Smooth muscle cell (in vitro differentiated cells): ENCODE measurements at regions not wholly inside any gene's neighbourhood (a gene's known extent, or its start where the extent isn't known, plus 50 kb on each side); places are given as distances from the start of the nearest gene placed in this dataset.

ENCODE experiments used
- DNase-seq: peaks from one replicate; lab custom pipeline; 2025; ENCODE audit not compliant: unreplicated experiment; lab: John Stamatoyannopoulos, UW
- H2AFZ ChIP-seq: fragments of 200-600 bp; sonication (generic); 2 replicates; pipeline ENCODE4 v1.6.0; 2016; ENCODE audit warnings: antibody characterized with exemption, low read depth, mild to moderate bottlenecking
- H3F3A ChIP-seq: fragments of 200-600 bp; sonication (generic); 2 replicates; pipeline ENCODE4 v1.6.0; 2017; ENCODE audit warnings: antibody characterized with exemption, low read depth
- H3K27ac ChIP-seq: fragments of 200-600 bp; sonication (generic); 2 replicates; pipeline ENCODE4 v1.5.1; 2016; ENCODE audit warnings: low read depth, mild to moderate bottlenecking
- H3K27me3 ChIP-seq: fragments of 200-600 bp; sonication (generic); 2 replicates; pipeline ENCODE4 v1.6.1; 2016; ENCODE audit warnings: low read depth, mild to moderate bottlenecking
- H3K36me3 ChIP-seq: fragments of 200-600 bp; sonication (generic); 2 replicates; pipeline ENCODE4 v1.5.1; 2016; ENCODE audit warnings: low read depth
- H3K4me1 ChIP-seq: fragments of 200-600 bp; sonication (generic); 2 replicates; pipeline ENCODE4 v1.5.1; 2016; ENCODE audit warnings: low read depth
- H3K4me2 ChIP-seq: fragments of 200-600 bp; sonication (generic); 2 replicates; pipeline ENCODE4 v1.6.0; 2016; ENCODE audit warnings: mild to moderate bottlenecking
- H3K4me3 ChIP-seq: fragments of 200-600 bp; sonication (generic); 2 replicates; pipeline ENCODE4 v1.5.1; 2016; ENCODE audit warnings: mild to moderate bottlenecking
- H3K79me2 ChIP-seq: fragments of 200-600 bp; sonication (generic); 2 replicates; pipeline ENCODE4 v1.6.0; 2016; ENCODE audit warnings: low read depth, mild to moderate bottlenecking
- H3K9ac ChIP-seq: fragments of 200-600 bp; sonication (generic); 2 replicates; pipeline ENCODE4 v1.6.0; 2016; ENCODE audit warnings: low read depth
- H3K9me3 ChIP-seq: fragments of 200-600 bp; sonication (generic); replicated peaks from 2 replicates; pipeline ENCODE4 v1.5.1; 2016; ENCODE audit warnings: low read depth
- H4K20me1 ChIP-seq: fragments of 200-600 bp; sonication (generic); 2 replicates; pipeline ENCODE4 v1.6.0; 2016; ENCODE audit warnings: low read depth
- WGBS: methylation state at CpG from one replicate; pipeline ENCODE4 v1.1.7; 2016; ENCODE audit warnings: low lambda C conversion rate; 5-methylcytosine and 5-hydroxymethylcytosine counted together
- TF ChIP-seq, protein P1 (sequence below): fragments of 200-600 bp; sonication (generic); IDR thresholded peaks from 2 replicates; pipeline ENCODE4 v1.5.1; 2017; ENCODE audit warnings: borderline replicate concordance, mild to moderate bottlenecking, antibody characterized with exemption; ENCODE audit not compliant: insufficient read depth, poor library complexity, severe bottlenecking

DNA sequence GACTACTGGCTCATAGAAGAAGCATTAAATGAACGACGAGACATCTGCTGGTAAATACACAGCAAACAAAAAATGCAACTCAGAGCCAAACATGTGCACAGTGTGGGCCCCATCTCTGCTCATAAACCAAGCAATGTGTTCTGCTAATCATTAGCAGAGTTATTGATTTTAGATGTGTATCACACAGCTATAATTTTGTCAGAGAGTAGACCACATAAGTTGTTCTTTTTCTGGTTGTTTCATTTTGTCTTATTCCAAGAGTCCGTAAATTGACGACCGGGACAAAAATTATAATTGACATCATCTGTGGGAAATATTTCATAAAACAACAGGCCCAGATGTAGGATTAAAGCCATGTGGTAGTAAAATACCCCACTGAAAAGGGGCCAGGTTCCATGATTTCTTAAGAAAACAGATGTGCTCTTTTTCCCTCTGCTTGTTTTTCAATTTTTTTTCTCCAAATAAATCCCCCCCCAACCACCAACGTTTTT, 423.6 kb downstream of the HAO1 start:
- H3K27ac ChIP-seq = no peak overlapping the region
- H2AFZ ChIP-seq = no peak overlapping the region
- H3F3A ChIP-seq = no peaks in the 10 kb centered on the region
- H3K27me3 ChIP-seq = no peaks in the 10 kb centered on the region
- H3K79me2 ChIP-seq = no peaks in the 10 kb centered on the region
- H3K4me3 ChIP-seq = no peak overlapping the region
- no peaks in the 10 kb centered on the region for H3K36me3 ChIP-seq
- no peaks in the 10 kb centered on the region for H3K4me1 ChIP-seq
- TF ChIP-seq, protein P1, sequence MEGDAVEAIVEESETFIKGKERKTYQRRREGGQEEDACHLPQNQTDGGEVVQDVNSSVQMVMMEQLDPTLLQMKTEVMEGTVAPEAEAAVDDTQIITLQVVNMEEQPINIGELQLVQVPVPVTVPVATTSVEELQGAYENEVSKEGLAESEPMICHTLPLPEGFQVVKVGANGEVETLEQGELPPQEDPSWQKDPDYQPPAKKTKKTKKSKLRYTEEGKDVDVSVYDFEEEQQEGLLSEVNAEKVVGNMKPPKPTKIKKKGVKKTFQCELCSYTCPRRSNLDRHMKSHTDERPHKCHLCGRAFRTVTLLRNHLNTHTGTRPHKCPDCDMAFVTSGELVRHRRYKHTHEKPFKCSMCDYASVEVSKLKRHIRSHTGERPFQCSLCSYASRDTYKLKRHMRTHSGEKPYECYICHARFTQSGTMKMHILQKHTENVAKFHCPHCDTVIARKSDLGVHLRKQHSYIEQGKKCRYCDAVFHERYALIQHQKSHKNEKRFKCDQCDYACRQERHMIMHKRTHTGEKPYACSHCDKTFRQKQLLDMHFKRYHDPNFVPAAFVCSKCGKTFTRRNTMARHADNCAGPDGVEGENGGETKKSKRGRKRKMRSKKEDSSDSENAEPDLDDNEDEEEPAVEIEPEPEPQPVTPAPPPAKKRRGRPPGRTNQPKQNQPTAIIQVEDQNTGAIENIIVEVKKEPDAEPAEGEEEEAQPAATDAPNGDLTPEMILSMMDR = no peak
- H3K9me3 ChIP-seq = no peaks in the 10 kb centered on the region
- no peaks in the 10 kb centered on the region for H4K20me1 ChIP-seq
- DNase-seq = no peak
- WGBS = 78% methylated on average over 6 of the region's 6 CpGs
- H3K9ac ChIP-seq = no peak overlapping the region
- H3K4me2 ChIP-seq = no peak overlapping the region

DNA sequence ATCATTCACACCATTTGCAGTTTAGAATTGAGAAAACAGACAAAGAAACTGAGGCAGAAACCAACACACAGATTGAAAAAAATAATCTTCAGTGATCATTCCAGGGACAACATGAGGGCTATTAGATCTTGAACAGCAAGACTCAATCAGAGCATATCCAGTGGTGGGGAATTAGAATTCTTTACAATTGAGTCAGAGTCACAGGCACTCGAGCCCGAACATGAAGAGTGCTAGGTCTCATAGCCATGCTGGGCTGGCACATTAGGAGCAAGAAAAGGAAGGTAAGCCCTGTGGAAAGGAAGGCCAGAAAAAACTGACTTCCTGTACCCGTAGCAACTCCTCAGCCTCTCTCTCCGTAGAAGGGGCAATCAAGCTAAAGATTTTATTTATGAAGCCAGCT, 419.9 kb downstream of the HAO1 start:
- no peaks in the 10 kb centered on the region for H3K27me3 ChIP-seq
- DNase-seq = no peak
- 69% methylated on average over 4 of the region's 4 CpGs for whole genome bisulfite sequencing
- H3K4me2 ChIP-seq = no peak overlapping the region
- no peak overlapping the region for H2AFZ ChIP-seq
- no peaks in the 10 kb centered on the region for H3F3A ChIP-seq
- H3K9ac ChIP-seq = no peak overlapping the region
- H3K36me3 ChIP-seq = no peaks in the 10 kb centered on the region
- H3K9me3 ChIP-seq = no peaks in the 10 kb centered on the region
- no peaks in the 10 kb centered on the region for H3K79me2 ChIP-seq
- TF ChIP-seq, protein P1 = no peak
- no peak overlapping the region for H3K4me3 ChIP-seq
- no peaks in the 10 kb centered on the region for H4K20me1 ChIP-seq
- no peaks in the 10 kb centered on the region for H3K4me1 ChIP-seq
- no peak overlapping the region for H3K27ac ChIP-seq

DNA sequence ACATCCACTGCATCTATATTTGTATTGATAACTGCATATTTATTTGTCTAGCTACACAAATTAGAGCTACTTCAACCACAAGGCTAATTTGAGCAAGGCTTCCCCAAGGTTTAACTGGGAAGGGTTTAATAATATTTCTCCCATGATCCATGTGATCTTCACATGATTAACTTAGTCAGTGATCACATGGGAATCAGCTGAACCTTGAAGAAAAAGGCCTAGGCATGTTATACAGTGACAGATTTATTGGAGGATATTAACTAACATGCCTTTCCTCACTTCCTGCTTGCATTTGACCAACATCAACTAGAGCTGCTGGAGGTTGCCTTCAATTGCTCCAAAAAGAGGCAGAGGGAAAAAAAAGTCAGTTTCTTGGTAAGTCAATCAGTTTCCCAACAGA, 417.0 kb downstream of the HAO1 start:
- no peaks in the 10 kb centered on the region for H3K9me3 ChIP-seq
- H3F3A ChIP-seq = no peaks in the 10 kb centered on the region
- no peaks in the 10 kb centered on the region for H3K27me3 ChIP-seq
- H2AFZ ChIP-seq = no peak overlapping the region
- no peaks in the 10 kb centered on the region for H4K20me1 ChIP-seq
- H3K79me2 ChIP-seq = no peaks in the 10 kb centered on the region
- no peak overlapping the region for H3K27ac ChIP-seq
- no peak overlapping the region for H3K4me2 ChIP-seq
- H3K36me3 ChIP-seq = no peaks in the 10 kb centered on the region
- TF ChIP-seq, protein P1 = no peak
- H3K9ac ChIP-seq = no peak overlapping the region
- no peak for DNase-seq
- H3K4me3 ChIP-seq = no peak overlapping the region
- H3K4me1 ChIP-seq = no peaks in the 10 kb centered on the region

DNA sequence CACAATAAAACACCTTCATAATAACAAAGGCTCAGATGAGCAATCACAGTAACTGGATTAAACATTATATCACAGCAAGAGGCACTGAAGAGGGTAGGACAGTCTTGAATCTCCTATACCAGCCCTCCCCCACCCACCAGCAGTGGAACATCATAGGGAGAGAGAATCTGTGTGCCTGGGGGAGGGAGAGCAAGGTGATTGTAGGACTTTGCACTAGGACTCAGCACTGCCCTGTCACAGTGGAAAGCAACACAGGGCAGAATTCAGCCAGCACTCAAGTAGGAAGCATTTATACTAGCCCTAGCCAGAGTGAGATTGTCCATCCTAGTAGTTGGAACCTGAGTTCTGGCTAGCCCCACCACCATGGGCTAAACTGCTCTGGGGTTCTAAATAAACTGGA, 400.2 kb downstream of the HAO1 start:
- Histone ChIP-seq H4K20me1 (no peaks in the 10 kb centered on the region), H3K4me3 (no peak overlapping the region), H3K79me2 (no peaks in the 10 kb centered on the region), H3K27ac (no peak overlapping the region), H3K4me1 (no peaks in the 10 kb centered on the region), H3F3A (no peaks in the 10 kb centered on the region), H3K9me3 (no peaks in the 10 kb centered on the region), H3K4me2 (no peak overlapping the region), H2AFZ (no peak overlapping the region), H3K36me3 (no peaks in the 10 kb centered on the region), H3K27me3 (no peaks in the 10 kb centered on the region), H3K9ac (no peak overlapping the region)
- TF ChIP-seq, protein P1 = no peak
- no peak for DNase-seq
